Natural killer cell (primary cell): ENCODE measurements at regions not wholly inside any gene's neighbourhood (a gene's known extent, or its start where the extent isn't known, plus 50 kb on each side); places are given as distances from the start of the nearest gene placed in this dataset.

Source experiments
- ATAC-seq, 3 donors: fragments of 150-1000 bp in 2 of 3; fragments of 200-7000 bp in 1 of 3; cut with Tn5 transposase; 1 replicate in 1 of 3; 2 replicates in 2 of 3; pipeline ENCODE4 v1.10.0; 2021; ENCODE audit warnings: mild to moderate bottlenecking in 2 of 3, moderate library complexity in 2 of 3
- DNase-seq, 2 donors: peaks; one replicate each; pipeline versions ENCODE4 v3.0.0 to v3.0.0-alpha.2; 2013 to 2021; ENCODE audit warnings: mixed read lengths in 1 of 2
- H3K27ac ChIP-seq: one replicate; pipeline ENCODE4 v1.5.1; 2013; ENCODE audit warnings: mild to moderate bottlenecking, low read length
- H3K27me3 ChIP-seq: one replicate; pipeline ENCODE4 v1.6.1; 2013; ENCODE audit warnings: low read length; ENCODE audit not compliant: control insufficient read depth, insufficient read depth
- H3K36me3 ChIP-seq: one replicate; pipeline ENCODE4 v1.6.1; 2013; ENCODE audit warnings: low read length; ENCODE audit not compliant: control insufficient read depth, insufficient read depth
- H3K4me1 ChIP-seq: one replicate; pipeline ENCODE4 v1.6.1; 2013; ENCODE audit warnings: low read length; ENCODE audit not compliant: control insufficient read depth, insufficient read depth
- H3K4me3 ChIP-seq: one replicate; pipeline ENCODE4 v1.5.1; 2013; ENCODE audit warnings: low read length
- H3K9me3 ChIP-seq: one replicate; pipeline ENCODE4 v1.6.1; 2013; ENCODE audit warnings: low read length; ENCODE audit not compliant: control insufficient read depth, insufficient read depth
- H3K27ac Mint-ChIP-seq, 2 donors: one replicate each; pipeline ENCODE4 v1.8.0; 2022; ENCODE audit warnings: mild to moderate bottlenecking in 2 of 2, mixed read lengths in 2 of 2, moderate library complexity in 1 of 2
- H3K27me3 Mint-ChIP-seq, 2 donors: one replicate each; pipeline ENCODE4 v1.8.0; 2022; ENCODE audit warnings: low read depth in 2 of 2, mixed read lengths in 2 of 2
- H3K36me3 Mint-ChIP-seq: one replicate; pipeline ENCODE4 v1.8.0; 2022; ENCODE audit warnings: mixed read lengths
- H3K4me1 Mint-ChIP-seq, 2 donors: one replicate each; pipeline ENCODE4 v1.8.0; 2022; ENCODE audit warnings: mixed read lengths in 2 of 2
- H3K4me3 Mint-ChIP-seq: one replicate; pipeline ENCODE4 v1.8.0; 2022; ENCODE audit warnings: mild to moderate bottlenecking, moderate library complexity, mixed read lengths
- H3K9me3 Mint-ChIP-seq, 2 donors: one replicate each; pipeline ENCODE4 v1.8.0; 2022; ENCODE audit warnings: mixed read lengths in 2 of 2
- WGBS: methylation state at CpG from one replicate; pipeline ENCODE4 v1.1.7; 2013; ENCODE audit warnings: missing lambda C conversion rate; ENCODE audit not compliant: insufficient coverage; 5-methylcytosine and 5-hydroxymethylcytosine counted together
- intact Hi-C: fragments of 100-400 bp; cut with micrococcal nuclease; formaldehyde crosslinking; loops from one replicate; pipeline ENCODE4 v1.14.2; 2022
- TF ChIP-seq, protein P1 (sequence below): fragments of 200-600 bp; IDR thresholded peaks from one replicate; pipeline ENCODE4 v1.8.0; 2022; ENCODE audit warnings: antibody characterized with exemption

DNA sequence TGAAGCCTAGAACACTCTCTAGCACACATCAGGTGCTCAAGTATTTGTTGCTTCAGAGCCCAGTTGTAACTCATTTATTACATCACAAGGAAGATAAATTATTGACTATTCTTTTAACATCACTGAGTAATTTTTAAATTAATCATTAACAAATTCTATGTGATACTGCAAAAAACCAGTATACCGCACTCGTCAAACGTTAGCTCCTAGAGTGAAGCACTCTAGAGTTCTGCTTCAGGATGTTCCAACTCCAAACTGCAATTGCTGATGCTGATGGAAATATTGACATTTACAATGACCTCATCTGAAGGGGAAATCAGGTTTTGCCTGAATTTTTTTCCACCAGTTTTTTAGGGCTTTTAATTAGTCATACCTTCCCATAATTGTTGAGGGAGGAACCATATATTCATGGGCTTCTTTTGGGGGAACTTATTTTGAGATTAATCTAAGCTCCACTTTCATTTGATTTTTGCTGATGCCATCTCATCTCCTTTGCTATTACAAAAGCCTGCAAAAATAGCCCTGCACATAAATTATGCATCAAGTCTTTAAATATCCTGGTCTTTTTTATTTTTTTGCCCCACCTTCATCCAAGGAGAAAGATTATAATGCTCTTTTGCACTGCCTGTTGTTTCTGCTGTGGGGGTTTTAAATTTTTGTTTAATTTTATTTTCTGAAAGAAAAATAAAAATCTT is 123.0 kb upstream of the STAC start:
- no peak for DNase-seq
- H3K36me3 ChIP-seq = no peaks in the 10 kb centered on the region
- no peaks in the 10 kb centered on the region for H3K4me1 ChIP-seq
- H3K4me3 ChIP-seq = no peak overlapping the region
- peaks cover 5 to 18% of the 10 kb centered on the region in 2 donors for H3K9me3 Mint-ChIP-seq
- no peaks in the 10 kb centered on the region for H3K4me1 Mint-ChIP-seq
- no peaks in the 10 kb centered on the region for H3K9me3 ChIP-seq
- no peak overlapping the region for H3K27ac Mint-ChIP-seq
- no peak overlapping the region for H3K4me3 Mint-ChIP-seq
- H3K27me3 ChIP-seq = no peaks in the 10 kb centered on the region
- intact Hi-C loops = no loop called here
- H3K27me3 Mint-ChIP-seq = no peaks in the 10 kb centered on the region
- no peak for ATAC-seq
- H3K36me3 Mint-ChIP-seq = no peaks in the 10 kb centered on the region
- H3K27ac ChIP-seq = no peak overlapping the region
- WGBS = 100% methylated on average over 3 of the region's 3 CpGs
- TF ChIP-seq, protein P1, sequence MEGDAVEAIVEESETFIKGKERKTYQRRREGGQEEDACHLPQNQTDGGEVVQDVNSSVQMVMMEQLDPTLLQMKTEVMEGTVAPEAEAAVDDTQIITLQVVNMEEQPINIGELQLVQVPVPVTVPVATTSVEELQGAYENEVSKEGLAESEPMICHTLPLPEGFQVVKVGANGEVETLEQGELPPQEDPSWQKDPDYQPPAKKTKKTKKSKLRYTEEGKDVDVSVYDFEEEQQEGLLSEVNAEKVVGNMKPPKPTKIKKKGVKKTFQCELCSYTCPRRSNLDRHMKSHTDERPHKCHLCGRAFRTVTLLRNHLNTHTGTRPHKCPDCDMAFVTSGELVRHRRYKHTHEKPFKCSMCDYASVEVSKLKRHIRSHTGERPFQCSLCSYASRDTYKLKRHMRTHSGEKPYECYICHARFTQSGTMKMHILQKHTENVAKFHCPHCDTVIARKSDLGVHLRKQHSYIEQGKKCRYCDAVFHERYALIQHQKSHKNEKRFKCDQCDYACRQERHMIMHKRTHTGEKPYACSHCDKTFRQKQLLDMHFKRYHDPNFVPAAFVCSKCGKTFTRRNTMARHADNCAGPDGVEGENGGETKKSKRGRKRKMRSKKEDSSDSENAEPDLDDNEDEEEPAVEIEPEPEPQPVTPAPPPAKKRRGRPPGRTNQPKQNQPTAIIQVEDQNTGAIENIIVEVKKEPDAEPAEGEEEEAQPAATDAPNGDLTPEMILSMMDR = no peak

DNA sequence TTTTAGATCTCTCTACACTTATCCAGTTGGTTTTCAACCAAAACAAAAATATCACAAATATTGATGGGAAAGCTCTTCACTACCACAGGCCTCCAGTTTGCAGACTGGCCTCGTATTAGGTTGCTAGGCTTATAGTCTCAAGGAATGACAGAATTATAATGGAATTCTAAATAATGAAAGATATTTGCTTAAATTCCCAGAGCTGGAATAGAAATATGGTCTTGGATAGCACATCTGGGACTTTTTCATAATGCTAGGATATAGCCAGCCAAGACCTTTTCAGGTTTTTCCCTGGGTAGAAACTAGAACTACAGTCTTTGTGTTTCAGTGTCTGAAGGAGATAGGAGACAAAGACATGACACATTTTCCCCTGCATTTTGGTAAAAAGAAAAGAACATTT is 121.9 kb upstream of the STAC start:
- ATAC-seq (no peak), DNase-seq (no peak)
- Mint-ChIP-seq H3K9me3 (peaks cover 3 to 8% of the 10 kb centered on the region in 2 donors), H3K27ac (no peak overlapping the region), H3K36me3 (no peaks in the 10 kb centered on the region), H3K4me3 (no peak overlapping the region), H3K4me1 (no peaks in the 10 kb centered on the region), H3K27me3 (no peaks in the 10 kb centered on the region)
- TF ChIP-seq, protein P1 = no peak
- Histone ChIP-seq H3K4me1 (no peaks in the 10 kb centered on the region), H3K4me3 (no peak overlapping the region), H3K36me3 (no peaks in the 10 kb centered on the region), H3K27ac (no peak overlapping the region), H3K27me3 (no peaks in the 10 kb centered on the region), H3K9me3 (no peaks in the 10 kb centered on the region)
- intact Hi-C loops = no loop called here
- WGBS = no CpG with 5 or more reads among the region's 1 CpG

DNA sequence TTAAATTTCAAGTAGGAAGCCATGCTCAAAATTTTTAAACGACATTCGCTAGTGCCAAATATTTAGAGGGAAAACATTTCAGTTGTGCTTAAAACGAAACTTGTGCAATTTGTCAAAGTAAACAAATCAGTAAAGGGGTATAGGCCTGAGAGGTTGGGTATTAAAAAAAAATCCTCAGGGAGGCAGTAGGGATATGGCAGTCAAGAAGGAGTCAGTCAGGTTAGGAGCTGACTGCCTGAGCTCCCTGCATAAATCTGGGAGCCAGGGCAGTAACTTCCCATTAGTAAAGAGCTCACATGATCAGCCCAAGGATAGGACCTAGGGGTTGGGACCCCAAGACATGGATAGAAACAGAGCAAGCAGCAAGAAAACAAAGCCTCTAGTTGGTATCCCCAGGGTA is 120.7 kb upstream of the STAC start:
- no peaks in the 10 kb centered on the region for H3K4me1 Mint-ChIP-seq
- DNase-seq (no peak), ATAC-seq (no peak)
- no peaks in the 10 kb centered on the region for H3K27me3 Mint-ChIP-seq
- H3K4me1 ChIP-seq = no peaks in the 10 kb centered on the region
- TF ChIP-seq, protein P1 = no peak
- no peaks in the 10 kb centered on the region for H3K27me3 ChIP-seq
- intact Hi-C loops = no loop called here
- no peak overlapping the region for H3K27ac Mint-ChIP-seq
- H3K4me3 ChIP-seq = no peak overlapping the region
- 95% methylated on average over 3 of the region's 3 CpGs for WGBS
- H3K36me3 Mint-ChIP-seq = no peaks in the 10 kb centered on the region
- no peaks in the 10 kb centered on the region for H3K36me3 ChIP-seq
- no peak overlapping the region for H3K4me3 Mint-ChIP-seq
- no peaks in the 10 kb centered on the region for H3K9me3 ChIP-seq
- peaks cover 3 to 7% of the 10 kb centered on the region in 2 donors for H3K9me3 Mint-ChIP-seq
- H3K27ac ChIP-seq = no peak overlapping the region

DNA sequence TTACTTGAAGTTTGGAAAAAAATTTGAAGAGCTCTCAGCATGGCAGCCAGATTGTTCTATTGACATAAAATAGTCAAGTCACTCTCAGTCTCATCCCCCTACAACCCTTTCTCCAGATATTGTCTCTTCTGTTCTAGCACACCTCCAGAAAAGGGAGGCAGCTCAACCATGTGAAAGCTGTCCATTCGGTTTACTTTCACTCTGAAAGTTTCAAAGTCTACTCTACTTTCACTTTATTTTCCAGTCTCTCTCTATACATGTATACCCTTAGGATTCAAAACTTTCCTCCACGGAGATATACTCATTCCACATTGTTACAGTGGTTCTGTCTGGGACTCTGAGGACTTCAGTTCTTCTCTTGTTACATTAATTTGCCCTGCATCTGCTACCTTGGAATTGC is 111.0 kb upstream of the STAC start:
- no peaks in the 10 kb centered on the region for H3K36me3 Mint-ChIP-seq
- intact Hi-C loops = no loop called here
- Histone ChIP-seq H3K36me3 (no peaks in the 10 kb centered on the region), H3K4me3 (no peak overlapping the region), H3K9me3 (no peaks in the 10 kb centered on the region), H3K4me1 (no peaks in the 10 kb centered on the region), H3K27me3 (no peaks in the 10 kb centered on the region), H3K27ac (no peak overlapping the region)
- H3K4me3 Mint-ChIP-seq = no peak overlapping the region
- H3K4me1 Mint-ChIP-seq = no peaks in the 10 kb centered on the region
- peaks cover 9 to 12% of the 10 kb centered on the region in 2 donors for H3K9me3 Mint-ChIP-seq
- ATAC-seq (no peak), DNase-seq (no peak)
- no peak overlapping the region for H3K27ac Mint-ChIP-seq
- no peaks in the 10 kb centered on the region for H3K27me3 Mint-ChIP-seq
- TF ChIP-seq, protein P1 = no peak
- 79% methylated on average over 2 of the region's 2 CpGs for WGBS
